ENCODE measurements at regions not wholly inside any gene's neighbourhood (a gene's known extent, or its start where the extent isn't known, plus 50 kb on each side); places are given as distances from the start of the nearest gene placed in this dataset.

GRCh38 chrX:118222421-118222820 lies 105.8 kb upstream of the KLHL13 start:
- ChIA-PET POLR2A (ENCODE audit: low non-redundant PET) (no interaction called here), CTCF (interaction anchor here (0.6 kb wide), 1 partner anchor 139 kb away, joined by 3 read pairs; no protein-coding TSS in a partner anchor)
- no peak overlapping the region for H3K27ac ChIP-seq
- no peak for DNase-seq (ENCODE audit: low spot score)
- TF ChIP-seq, protein P1, sequence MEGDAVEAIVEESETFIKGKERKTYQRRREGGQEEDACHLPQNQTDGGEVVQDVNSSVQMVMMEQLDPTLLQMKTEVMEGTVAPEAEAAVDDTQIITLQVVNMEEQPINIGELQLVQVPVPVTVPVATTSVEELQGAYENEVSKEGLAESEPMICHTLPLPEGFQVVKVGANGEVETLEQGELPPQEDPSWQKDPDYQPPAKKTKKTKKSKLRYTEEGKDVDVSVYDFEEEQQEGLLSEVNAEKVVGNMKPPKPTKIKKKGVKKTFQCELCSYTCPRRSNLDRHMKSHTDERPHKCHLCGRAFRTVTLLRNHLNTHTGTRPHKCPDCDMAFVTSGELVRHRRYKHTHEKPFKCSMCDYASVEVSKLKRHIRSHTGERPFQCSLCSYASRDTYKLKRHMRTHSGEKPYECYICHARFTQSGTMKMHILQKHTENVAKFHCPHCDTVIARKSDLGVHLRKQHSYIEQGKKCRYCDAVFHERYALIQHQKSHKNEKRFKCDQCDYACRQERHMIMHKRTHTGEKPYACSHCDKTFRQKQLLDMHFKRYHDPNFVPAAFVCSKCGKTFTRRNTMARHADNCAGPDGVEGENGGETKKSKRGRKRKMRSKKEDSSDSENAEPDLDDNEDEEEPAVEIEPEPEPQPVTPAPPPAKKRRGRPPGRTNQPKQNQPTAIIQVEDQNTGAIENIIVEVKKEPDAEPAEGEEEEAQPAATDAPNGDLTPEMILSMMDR (conservative IDR thresholded peaks at IDR 0.05; ENCODE audit: low read depth): no peak

DNA sequence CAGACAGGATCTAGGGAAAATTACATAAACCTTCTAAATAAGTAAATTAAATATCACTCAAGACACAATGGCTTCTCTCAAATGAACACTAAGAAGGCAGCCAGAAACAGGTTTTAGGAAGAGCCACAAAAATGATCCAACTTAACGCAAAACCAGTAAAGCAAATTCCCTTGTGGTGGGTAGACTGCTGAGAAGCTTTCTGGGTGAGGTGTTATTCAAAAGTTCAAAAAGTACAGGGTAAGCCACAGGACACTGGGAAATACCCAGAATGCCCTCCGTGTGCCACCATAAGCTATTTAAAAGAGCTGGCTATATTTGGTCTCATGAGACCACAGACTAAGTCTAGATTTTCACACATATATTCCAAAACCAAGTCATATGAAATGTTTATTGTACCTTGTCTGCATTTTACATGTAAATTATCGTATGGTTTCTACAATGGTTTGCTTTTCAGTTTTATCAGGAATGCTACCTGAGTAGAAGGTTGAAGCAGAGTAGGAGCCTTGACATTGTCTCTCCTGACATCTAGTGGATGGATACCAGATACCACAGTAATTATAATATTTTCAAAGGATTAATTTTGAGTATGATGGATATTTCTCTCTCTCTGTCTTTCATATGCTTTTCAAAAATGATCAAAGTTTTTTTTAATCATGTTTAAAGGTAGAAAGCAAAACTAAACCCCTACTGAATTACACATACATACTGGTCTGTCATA lies 109.3 kb upstream of the KLHL13 start:
- no peak overlapping the region for H3K27ac ChIP-seq
- TF ChIP-seq, protein P1 (conservative IDR thresholded peaks at IDR 0.05; ENCODE audit: low read depth): peak; percentile 38
- CTCF ChIA-PET: interaction anchor here (0.6 to 0.7 kb wide), 2 partner anchors 34 to 1279 kb away, joined by 3 read pairs; no protein-coding TSS in a partner anchor
- POLR2A ChIA-PET (ENCODE audit: low non-redundant PET): no interaction called here
- DNase-seq (ENCODE audit: low spot score): peak; percentile 38

- TF ChIP-seq, protein P1 (conservative IDR thresholded peaks at IDR 0.05; ENCODE audit: low read depth): no peak
- POLR2A ChIA-PET (ENCODE audit: low non-redundant PET): no interaction called here
- H3K27ac ChIP-seq: no peak overlapping the region
- DNase-seq (ENCODE audit: low spot score): no peak
- CTCF ChIA-PET: no interaction called here
These were observed 111.4 kb upstream of the KLHL13 start for GRCh38 chrX:118228041-118228440.

GRCh38 chrX:118228456-118228855 lies 111.8 kb upstream of the KLHL13 start:
- TF ChIP-seq, protein P1 (conservative IDR thresholded peaks at IDR 0.05; ENCODE audit: low read depth): no peak
- CTCF ChIA-PET: no interaction called here
- H3K27ac ChIP-seq: no peak overlapping the region
- POLR2A ChIA-PET (ENCODE audit: low non-redundant PET): no interaction called here
- no peak for DNase-seq (ENCODE audit: low spot score)

DNA sequence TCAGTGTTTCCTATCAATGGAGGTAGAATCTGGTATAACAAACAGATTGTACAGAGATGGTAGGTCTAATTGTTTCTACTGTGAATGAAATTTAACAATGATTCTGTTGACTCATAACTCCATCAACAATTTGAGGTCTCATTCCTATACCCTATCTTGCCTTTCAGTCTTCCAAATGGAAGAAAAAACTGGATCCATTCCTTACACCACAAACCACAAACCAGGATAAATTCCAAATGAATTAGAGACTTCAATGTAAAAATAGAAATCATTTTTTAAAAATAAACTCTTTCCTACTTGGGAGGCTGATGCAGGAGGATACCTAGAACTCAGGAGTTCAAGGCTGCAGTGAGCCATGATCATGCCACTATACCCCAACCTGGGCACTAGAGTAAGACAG lies 114.4 kb upstream of the WDR44 start:
- POLR2A ChIA-PET (ENCODE audit: low non-redundant PET): no interaction called here
- TF ChIP-seq, protein P1 (conservative IDR thresholded peaks at IDR 0.05; ENCODE audit: low read depth): no peak
- H3K27ac ChIP-seq: no peak overlapping the region
- DNase-seq (ENCODE audit: low spot score): no peak
- CTCF ChIA-PET: no interaction called here

- DNase-seq (ENCODE audit: low spot score): no peak
- CTCF ChIA-PET: interaction anchor here (0.6 kb wide), 1 partner anchor 243 kb away, joined by 3 read pairs; no protein-coding TSS in a partner anchor
- TF ChIP-seq, protein P1 (conservative IDR thresholded peaks at IDR 0.05; ENCODE audit: low read depth): no peak
- H3K27ac ChIP-seq: no peak overlapping the region
- POLR2A ChIA-PET (ENCODE audit: low non-redundant PET): no interaction called here
These were observed 106.6 kb upstream of the WDR44 start for GRCh38 chrX:118239178-118239870.

Data from RWPE1 (cell line).